ENCODE measurements at regions not wholly inside any gene's neighbourhood (a gene's known extent, or its start where the extent isn't known, plus 50 kb on each side); places are given as distances from the start of the nearest gene placed in this dataset.

DNA sequence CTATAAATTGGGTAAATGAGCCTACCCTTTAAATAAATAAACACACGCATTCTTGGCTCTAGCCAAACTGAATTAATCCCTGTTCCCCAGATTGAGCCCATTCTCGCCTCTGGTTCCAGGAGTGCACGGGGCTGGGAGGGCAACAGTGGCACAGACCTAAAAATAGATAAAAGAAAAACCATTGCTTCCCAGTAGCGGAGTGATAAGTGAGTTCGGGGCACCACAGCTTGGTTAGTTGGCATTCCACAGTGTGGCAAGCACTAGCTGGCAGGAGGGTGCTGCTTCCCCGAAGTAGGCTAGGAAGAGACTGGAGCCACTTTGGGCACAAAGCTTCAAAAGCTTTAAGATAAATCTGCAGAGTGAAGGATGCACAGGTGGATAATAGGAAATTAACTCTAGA is 322.2 kb upstream of the SGCD start:
- TF ChIP-seq, protein P1, sequence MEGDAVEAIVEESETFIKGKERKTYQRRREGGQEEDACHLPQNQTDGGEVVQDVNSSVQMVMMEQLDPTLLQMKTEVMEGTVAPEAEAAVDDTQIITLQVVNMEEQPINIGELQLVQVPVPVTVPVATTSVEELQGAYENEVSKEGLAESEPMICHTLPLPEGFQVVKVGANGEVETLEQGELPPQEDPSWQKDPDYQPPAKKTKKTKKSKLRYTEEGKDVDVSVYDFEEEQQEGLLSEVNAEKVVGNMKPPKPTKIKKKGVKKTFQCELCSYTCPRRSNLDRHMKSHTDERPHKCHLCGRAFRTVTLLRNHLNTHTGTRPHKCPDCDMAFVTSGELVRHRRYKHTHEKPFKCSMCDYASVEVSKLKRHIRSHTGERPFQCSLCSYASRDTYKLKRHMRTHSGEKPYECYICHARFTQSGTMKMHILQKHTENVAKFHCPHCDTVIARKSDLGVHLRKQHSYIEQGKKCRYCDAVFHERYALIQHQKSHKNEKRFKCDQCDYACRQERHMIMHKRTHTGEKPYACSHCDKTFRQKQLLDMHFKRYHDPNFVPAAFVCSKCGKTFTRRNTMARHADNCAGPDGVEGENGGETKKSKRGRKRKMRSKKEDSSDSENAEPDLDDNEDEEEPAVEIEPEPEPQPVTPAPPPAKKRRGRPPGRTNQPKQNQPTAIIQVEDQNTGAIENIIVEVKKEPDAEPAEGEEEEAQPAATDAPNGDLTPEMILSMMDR (IDR thresholded peaks at IDR 0.05 in 8 of 11, conservative IDR thresholded peaks at IDR 0.05 in 3 of 11) = no peak
- TF ChIP-seq POLR2AphosphoS5 (IDR thresholded peaks at IDR 0.05) (no peak), POLR2A (IDR thresholded peaks at IDR 0.05) (no peak)

All from spleen (tissue), 7 donors.